ENCODE measurements at regions not wholly inside any gene's neighbourhood (a gene's known extent, or its start where the extent isn't known, plus 50 kb on each side); places are given as distances from the start of the nearest gene placed in this dataset.
"Not testable (repeated sequence)": the region's sequence is repeated elsewhere in the genome, so short reads cannot be mapped to it uniquely, and the experiment has no call there.

GRCh38 chr7:20521243-20521642 lies 94.2 kb upstream of the ABCB5 start:
- DNase-seq: no peak

DNA sequence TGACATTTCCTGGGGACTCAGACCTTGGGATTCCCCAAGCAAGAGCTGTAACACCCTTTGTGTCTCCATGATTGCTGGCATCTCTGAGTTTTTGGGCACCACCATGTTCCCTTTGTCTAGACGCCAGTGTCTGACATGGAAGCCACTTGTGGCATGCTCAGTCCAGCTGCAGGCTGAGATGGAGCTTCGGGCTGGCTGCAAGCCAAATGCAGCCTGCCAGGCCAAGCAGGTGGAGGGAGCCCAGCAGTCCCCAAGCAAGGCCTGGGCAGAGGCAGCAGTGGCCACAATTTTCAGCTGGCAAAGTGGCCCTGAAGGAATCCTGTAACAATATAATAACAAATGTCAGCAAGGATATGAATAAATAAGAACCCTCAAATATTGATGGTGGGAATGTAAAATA lies 86.2 kb upstream of the ABCB5 start:
- DNase-seq: peak; percentile 54

GRCh38 chr7:20532890-20533289 lies 82.6 kb upstream of the ABCB5 start:
- DNase-seq: no peak

DNA sequence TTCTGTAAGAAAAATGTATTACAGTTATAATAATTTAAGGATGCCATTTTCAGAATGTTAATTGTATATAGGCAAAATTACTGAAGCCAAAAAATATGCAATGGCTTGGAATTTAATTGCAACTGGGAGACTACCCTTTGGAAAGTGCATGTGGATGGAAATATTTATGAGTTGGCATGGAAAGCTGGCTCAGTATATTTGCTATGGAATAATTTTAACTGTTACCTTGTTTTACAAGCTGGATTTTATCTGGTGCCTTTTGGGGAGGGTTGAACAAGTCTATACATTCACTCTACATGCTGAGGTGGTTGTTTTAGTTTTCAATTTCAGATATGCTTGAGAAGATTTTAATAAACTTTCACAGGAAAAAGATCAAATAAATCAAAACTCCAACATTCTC lies 80.9 kb upstream of the ABCB5 start:
- DNase-seq: no peak

DNA sequence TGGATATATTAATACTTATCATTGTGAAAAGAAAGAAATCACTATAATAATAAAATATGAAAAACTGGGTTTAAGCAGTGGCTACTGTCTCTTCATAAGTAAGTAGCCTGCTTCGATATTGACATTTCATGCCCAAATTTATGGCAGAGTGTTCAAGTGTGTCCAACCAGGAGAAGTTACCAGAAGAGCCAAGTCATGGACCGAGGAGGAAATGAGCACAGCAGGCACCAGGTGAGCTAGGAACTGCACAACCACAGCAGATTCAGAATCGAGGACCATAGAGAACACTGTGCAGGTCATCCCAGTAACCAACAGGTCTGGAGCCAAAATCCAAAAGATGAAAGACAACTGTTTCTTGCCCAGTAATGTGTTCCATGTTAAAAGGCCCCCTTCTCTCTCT lies 79.9 kb upstream of the ABCB5 start:
- no peak for DNase-seq

- no peak for DNase-seq
Measured at GRCh38 chr7:20539201-20539600, 76.3 kb upstream of the ABCB5 start.

DNA sequence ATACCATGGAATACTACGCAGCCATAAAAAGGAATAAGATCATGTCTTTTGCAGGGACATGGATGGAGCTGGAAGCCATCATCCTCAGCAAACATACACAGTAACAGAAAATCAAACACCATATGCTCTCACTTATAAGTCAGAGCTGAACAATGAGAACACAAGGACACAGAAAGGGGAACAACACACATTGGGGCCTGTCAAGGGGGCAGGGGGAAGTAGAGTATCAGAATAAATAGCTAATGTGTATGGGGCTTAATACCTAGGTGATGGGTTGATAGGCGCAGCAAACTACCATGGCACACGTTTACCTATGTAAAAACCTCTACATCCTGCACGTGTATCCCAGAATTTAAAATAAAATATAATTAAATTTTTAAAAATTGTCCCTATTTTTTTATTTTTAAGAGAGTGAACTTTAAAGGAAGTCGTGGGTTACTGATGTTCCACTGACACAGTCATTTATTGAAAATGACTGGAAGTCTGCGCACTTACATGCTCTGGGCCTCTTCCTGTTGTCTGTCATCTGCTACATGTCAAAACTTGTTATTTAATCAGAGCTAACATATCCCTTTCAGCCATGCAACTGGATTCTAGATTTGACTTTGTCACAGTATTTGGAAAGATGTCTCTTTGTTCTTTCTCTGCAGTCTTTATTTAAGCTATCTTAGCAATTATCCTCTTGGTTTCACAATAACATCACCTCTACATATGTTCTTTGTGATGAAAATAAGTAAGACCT lies 73.7 kb upstream of the ABCB5 start:
- DNase-seq: no peak

DNA sequence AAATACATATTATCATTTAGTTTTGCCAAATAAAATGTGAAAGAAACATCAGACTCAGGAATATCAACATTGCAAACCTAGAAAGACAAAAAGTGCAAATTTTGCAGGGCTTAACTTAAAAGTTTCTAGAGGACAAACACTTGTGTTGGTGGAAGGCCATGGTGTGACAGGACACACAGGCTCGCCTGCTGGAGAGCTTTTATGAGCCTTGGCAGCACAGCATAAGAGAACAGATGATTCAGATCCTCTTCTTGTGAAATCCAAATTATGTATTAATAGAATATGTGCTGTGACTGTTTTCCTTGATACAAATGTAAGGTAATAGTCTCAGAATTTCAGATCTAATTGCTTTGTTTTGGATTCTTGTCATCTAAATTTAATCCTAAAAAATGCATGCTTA lies 72.9 kb upstream of the ABCB5 start:
- DNase-seq: no peak

DNA sequence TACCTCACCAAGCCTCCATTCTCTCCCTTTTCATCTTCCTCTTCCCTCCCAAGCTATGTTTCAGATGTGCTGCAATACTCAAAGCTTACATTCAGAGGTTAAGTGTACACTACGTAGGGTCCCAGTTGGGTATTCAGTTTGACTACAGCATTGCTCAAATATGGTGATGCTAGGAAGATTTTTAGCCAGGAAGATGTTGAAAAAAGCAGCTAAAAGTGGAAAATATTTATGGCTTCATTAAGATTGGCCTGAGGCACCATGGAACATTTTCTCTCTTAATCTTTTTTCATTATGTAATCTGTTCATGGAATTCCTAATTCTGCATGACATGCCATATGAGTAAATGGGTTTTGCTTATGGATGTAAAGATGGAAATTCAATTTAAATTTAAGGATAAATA lies 72.0 kb upstream of the ABCB5 start:
- DNase-seq: no peak

GRCh38 chr7:20545016-20545415 lies 70.5 kb upstream of the ABCB5 start:
- no peak for DNase-seq

GRCh38 chr7:20546958-20547357 lies 68.5 kb upstream of the ABCB5 start:
- not testable (repeated sequence) for DNase-seq

GRCh38 chr7:20554072-20554471 lies 61.4 kb upstream of the ABCB5 start:
- DNase-seq: no peak

DNA sequence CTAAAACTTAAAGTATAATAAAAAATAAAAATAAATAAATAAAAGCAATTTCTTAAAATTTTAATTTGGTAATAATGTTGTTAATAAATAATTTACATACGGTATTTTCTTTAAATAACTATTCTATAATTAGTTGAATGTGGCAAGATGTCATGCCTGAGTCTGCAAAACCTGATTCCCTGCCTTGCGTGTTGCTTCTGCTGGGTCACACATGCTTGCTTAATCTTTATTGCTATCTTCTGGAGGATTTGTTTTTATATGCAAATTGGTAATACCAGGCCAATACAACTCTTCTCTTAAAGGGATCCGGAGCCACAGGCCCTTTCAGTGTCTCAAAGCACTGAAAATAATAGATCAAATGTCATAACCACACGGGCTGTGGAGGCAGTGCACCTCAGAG lies 59.4 kb upstream of the ABCB5 start:
- DNase-seq: no peak

DNA sequence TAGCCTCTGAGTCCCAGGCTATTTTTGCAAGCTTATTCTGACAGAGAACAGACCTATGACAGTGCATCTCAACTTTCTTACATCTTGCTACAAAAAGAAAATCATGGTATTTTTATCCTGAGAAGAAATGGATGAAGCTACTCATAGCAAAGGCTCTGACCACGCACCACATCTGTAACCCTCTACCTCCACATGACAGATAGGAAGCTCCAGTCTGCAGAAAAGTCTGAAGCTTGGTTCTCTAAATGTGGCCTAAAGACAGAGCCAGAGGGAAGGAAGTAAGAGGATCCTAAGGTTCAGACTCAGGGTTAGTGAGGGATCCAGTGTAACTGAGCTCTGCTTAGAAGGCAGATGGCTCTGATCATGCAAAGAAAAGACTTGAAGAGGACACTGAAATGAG lies 58.4 kb upstream of the ABCB5 start:
- no peak for DNase-seq

GRCh38 chr7:20558963-20559716 lies 56.3 kb upstream of the ABCB5 start:
- no peak for DNase-seq

GRCh38 chr7:20559883-20560282 lies 55.6 kb upstream of the ABCB5 start:
- DNase-seq: no peak

GRCh38 chr7:20560325-20561180 lies 54.9 kb upstream of the ABCB5 start:
- DNase-seq: peak; percentile 59

- no peak for DNase-seq
Measured at GRCh38 chr7:20561466-20561865, 54.0 kb upstream of the ABCB5 start.

GRCh38 chr7:20561908-20562307 lies 53.6 kb upstream of the ABCB5 start:
- no peak for DNase-seq

DNA sequence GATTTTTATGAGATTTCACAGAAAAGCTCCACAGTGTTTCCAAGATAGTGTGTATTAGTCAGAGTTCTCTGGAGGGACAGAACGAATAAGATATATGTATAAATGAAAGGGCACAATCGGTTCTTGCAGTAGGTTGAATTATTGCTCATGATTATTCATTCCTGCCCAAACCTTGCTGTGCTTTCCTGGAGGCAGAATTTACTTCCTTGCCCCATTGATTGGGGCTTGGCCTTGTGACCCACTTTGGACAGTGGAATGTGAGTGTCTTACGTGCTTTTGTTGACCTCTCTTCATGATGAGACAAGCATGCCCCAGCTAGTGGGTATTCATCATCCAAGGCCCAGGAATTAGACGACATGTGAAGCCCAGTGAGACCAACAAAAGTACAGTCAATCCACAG lies 53.0 kb upstream of the ABCB5 start:
- no peak for DNase-seq

Measured in SHP77 treated with DMSO at 0.1 percent for 48 hours (cell line).